Mesenchymal stem cell (in vitro differentiated cells and primary cell): ENCODE measurements at regions not wholly inside any gene's neighbourhood (a gene's known extent, or its start where the extent isn't known, plus 50 kb on each side); places are given as distances from the start of the nearest gene placed in this dataset.

Experiments
- DNase-seq: peaks from one replicate; pipeline ENCODE4 v3.0.0-alpha.2; 2013
- H2AFZ ChIP-seq: one replicate; pipeline ENCODE4 v1.6.1; 2013; ENCODE audit warnings: low read depth, mild to moderate bottlenecking, control low read depth, inconsistent platforms, low read length, moderate library complexity
- H2AK5ac ChIP-seq: 2 replicates; pipeline ENCODE4 v1.6.1; 2013; ENCODE audit warnings: low read length, moderate library complexity, mild to moderate bottlenecking, inconsistent platforms; ENCODE audit not compliant: severe bottlenecking
- H2BK120ac ChIP-seq: one replicate; pipeline ENCODE4 v1.6.1; 2013; ENCODE audit warnings: low read depth, mild to moderate bottlenecking, inconsistent platforms, low read length, moderate library complexity
- H2BK12ac ChIP-seq, 2 experiments: one replicate each; pipeline ENCODE4 v1.6.1; 2013; ENCODE audit warnings: inconsistent platforms in 2 of 2, low read length in 2 of 2, mild to moderate bottlenecking in 2 of 2, moderate library complexity in 2 of 2, control low read depth in 1 of 2
- H2BK15ac ChIP-seq: one replicate; pipeline ENCODE4 v1.6.1; 2013; ENCODE audit warnings: mild to moderate bottlenecking, low read depth, inconsistent platforms; ENCODE audit not compliant: poor library complexity, severe bottlenecking
- H2BK5ac ChIP-seq: 2 replicates; pipeline ENCODE4 v1.6.1; 2013; ENCODE audit warnings: low read depth, mild to moderate bottlenecking, low read length, control low read depth, inconsistent platforms; ENCODE audit not compliant: poor library complexity, severe bottlenecking
- H3K14ac ChIP-seq, 2 experiments: one replicate each; pipeline ENCODE4 v1.6.1; 2013; ENCODE audit warnings: inconsistent platforms in 2 of 2, low read length in 2 of 2, control low read depth in 1 of 2, mild to moderate bottlenecking in 1 of 2, moderate library complexity in 1 of 2
- H3K18ac ChIP-seq, 2 experiments: one replicate each; pipeline ENCODE4 v1.6.1; 2013; ENCODE audit warnings: inconsistent platforms in 2 of 2, low read length in 2 of 2, control low read depth in 1 of 2, low read depth in 1 of 2, mild to moderate bottlenecking in 1 of 2
- H3K23ac ChIP-seq, 2 experiments: one replicate each; pipeline ENCODE4 v1.6.1; 2013; ENCODE audit warnings: inconsistent platforms in 2 of 2, low read length in 2 of 2, mild to moderate bottlenecking in 2 of 2, moderate library complexity in 2 of 2, control low read depth in 1 of 2
- H3K27ac ChIP-seq: 2 replicates; pipeline ENCODE4 v1.5.1; 2013; ENCODE audit warnings: mild to moderate bottlenecking, moderate library complexity, low read length, control low read depth, inconsistent platforms; ENCODE audit not compliant: poor library complexity, severe bottlenecking
- H3K27me3 ChIP-seq, 2 experiments: 2 replicates each; pipeline versions ENCODE4 v1.6.1 to v1.7.0; 2013; ENCODE audit warnings: low read length in 2 of 2, mild to moderate bottlenecking in 2 of 2, moderate library complexity in 2 of 2, control low read depth in 1 of 2, inconsistent platforms in 1 of 2; ENCODE audit not compliant: control insufficient read depth in 1 of 2, insufficient read depth in 1 of 2
- H3K36me3 ChIP-seq, 2 experiments: 2 replicates each; pipeline versions ENCODE4 v1.6.1 to v1.7.0; 2013; ENCODE audit warnings: low read length in 2 of 2, control low read depth in 1 of 2, inconsistent platforms in 1 of 2, low read depth in 1 of 2, mild to moderate bottlenecking in 1 of 2; ENCODE audit not compliant: insufficient read depth in 2 of 2, control insufficient read depth in 1 of 2
- H3K4ac ChIP-seq, 2 experiments: one replicate each; pipeline ENCODE4 v1.6.1; 2013; ENCODE audit warnings: inconsistent platforms in 2 of 2, low read length in 2 of 2, mild to moderate bottlenecking in 2 of 2, moderate library complexity in 2 of 2, control low read depth in 1 of 2, low read depth in 1 of 2
- H3K4me1 ChIP-seq: 2 replicates; pipeline ENCODE4 v1.6.1; 2013; ENCODE audit warnings: low read depth, low read length, control low read depth; ENCODE audit not compliant: control insufficient read depth, insufficient read depth
- H3K4me2 ChIP-seq: 2 replicates; pipeline ENCODE4 v1.6.1; 2013; ENCODE audit warnings: low read length, mild to moderate bottlenecking, inconsistent platforms; ENCODE audit not compliant: poor library complexity, severe bottlenecking
- H3K4me3 ChIP-seq, 2 experiments: 2 replicates each; pipeline versions ENCODE4 v1.5.1 to v1.7.0; 2013; ENCODE audit warnings: low read length in 2 of 2, mild to moderate bottlenecking in 2 of 2, control low read depth in 1 of 2, low read depth in 1 of 2; ENCODE audit not compliant: insufficient read depth in 1 of 2
- H3K79me1 ChIP-seq: replicated peaks from 2 replicates; pipeline ENCODE4 v1.6.1; 2013; ENCODE audit warnings: mild to moderate bottlenecking, control low read depth, low read length, inconsistent platforms; ENCODE audit not compliant: poor library complexity, severe bottlenecking
- H3K9ac ChIP-seq: 2 replicates; pipeline ENCODE4 v1.7.0; 2013; ENCODE audit warnings: mild to moderate bottlenecking, low read length, moderate library complexity
- H3K9me3 ChIP-seq: 2 replicates; pipeline ENCODE4 v1.7.0; 2013; ENCODE audit warnings: mild to moderate bottlenecking, low read length; ENCODE audit not compliant: control insufficient read depth
- H4K8ac ChIP-seq: one replicate; pipeline ENCODE4 v1.6.1; 2013; ENCODE audit warnings: inconsistent platforms, mild to moderate bottlenecking, low read length, moderate library complexity
- H4K91ac ChIP-seq: one replicate; pipeline ENCODE4 v1.6.1; 2013; ENCODE audit warnings: mild to moderate bottlenecking, low read length, inconsistent platforms
- WGBS: methylation state at CpG from one replicate; pipeline ENCODE4 v1.1.7; 2013; ENCODE audit warnings: mixed read lengths; 5-methylcytosine and 5-hydroxymethylcytosine counted together

DNA sequence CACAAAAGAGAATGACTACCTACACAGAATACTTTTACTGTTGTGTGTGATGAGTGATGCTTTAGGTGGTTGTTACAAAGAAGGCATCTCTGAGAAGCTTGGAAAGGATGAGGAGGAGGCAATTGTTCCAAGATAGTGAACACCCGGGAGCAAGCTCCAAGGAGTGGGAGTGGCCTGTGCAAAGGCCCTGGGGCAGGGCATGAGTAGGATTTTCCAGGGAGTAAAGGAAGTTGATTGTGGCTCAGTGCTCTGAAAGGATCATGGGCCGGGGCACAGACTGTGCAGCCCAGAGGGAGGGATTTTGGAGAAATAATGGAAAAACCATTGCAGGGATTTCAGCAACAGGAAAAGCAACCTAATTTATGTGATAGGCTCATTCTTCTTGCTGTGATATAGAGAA lies 264.3 kb downstream of the CDH26 start:
- H3K4me1 ChIP-seq, result no peaks in the 10 kb centered on the region
- WGBS, result 38% methylated on average over 2 of the region's 2 CpGs
- no peak overlapping the region for H2BK12ac ChIP-seq
- H3K18ac ChIP-seq, result no peak overlapping the region
- no peak overlapping the region for H3K4me2 ChIP-seq
- H3K36me3 ChIP-seq, result no peaks in the 10 kb centered on the region
- H2AFZ ChIP-seq, result no peak overlapping the region
- H3K79me1 ChIP-seq, result no peaks in the 10 kb centered on the region
- no peak overlapping the region for H3K4me3 ChIP-seq
- H4K91ac ChIP-seq, result no peak overlapping the region
- no peak overlapping the region for H2BK15ac ChIP-seq
- no peak overlapping the region for H3K23ac ChIP-seq
- no peaks in the 10 kb centered on the region for H3K9me3 ChIP-seq
- no peak overlapping the region for H3K4ac ChIP-seq
- no peak overlapping the region for H2BK5ac ChIP-seq
- H2AK5ac ChIP-seq, result no peak overlapping the region
- no peak overlapping the region for H2BK120ac ChIP-seq
- no peak overlapping the region for H3K27ac ChIP-seq
- no peak overlapping the region for H3K14ac ChIP-seq
- H3K9ac ChIP-seq, result no peak overlapping the region
- no peak for DNase-seq
- no peak overlapping the region for H4K8ac ChIP-seq
- H3K27me3 ChIP-seq, result peaks cover 0 to 22% of the 10 kb centered on the region in 2 experiments

DNA sequence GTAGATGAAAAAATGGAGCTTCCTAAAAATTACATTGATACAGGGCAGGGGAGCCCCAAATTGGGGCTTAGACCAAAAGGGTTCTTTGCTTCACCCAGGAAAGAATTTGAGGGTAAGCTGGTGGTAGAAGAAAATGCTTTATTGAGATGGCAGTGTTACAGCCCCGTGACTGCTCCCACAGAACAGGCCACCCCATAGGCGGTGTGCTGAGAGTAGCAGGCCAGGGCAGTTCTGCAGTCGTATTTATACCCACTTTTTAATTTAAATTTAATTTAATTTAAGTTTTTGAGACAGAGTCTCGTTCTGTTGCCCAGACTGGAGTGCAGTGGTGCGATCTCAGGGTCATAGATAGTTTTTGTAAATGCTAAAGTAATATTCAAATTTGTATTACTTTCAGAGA lies 265.0 kb downstream of the CDH26 start:
- Histone ChIP-seq H2BK5ac (no peak overlapping the region), H2AK5ac (no peak overlapping the region), H2BK120ac (no peak overlapping the region), H3K23ac (no peak overlapping the region), H3K4me1 (no peaks in the 10 kb centered on the region), H3K4me2 (no peak overlapping the region), H2BK15ac (no peak overlapping the region), H3K27me3 (peaks cover 0 to 22% of the 10 kb centered on the region in 2 experiments), H3K9ac (no peak overlapping the region), H4K8ac (no peak overlapping the region), H3K4ac (no peak overlapping the region), H3K27ac (no peak overlapping the region), H3K36me3 (no peaks in the 10 kb centered on the region), H4K91ac (no peak overlapping the region), H3K9me3 (no peaks in the 10 kb centered on the region), H2AFZ (no peak overlapping the region), H3K4me3 (no peak overlapping the region), H3K14ac (no peak overlapping the region), H3K18ac (no peak overlapping the region), H3K79me1 (no peaks in the 10 kb centered on the region), H2BK12ac (no peak overlapping the region)
- DNase-seq, result no peak
- WGBS, result no CpG with 5 or more reads among the region's 5 CpGs

DNA sequence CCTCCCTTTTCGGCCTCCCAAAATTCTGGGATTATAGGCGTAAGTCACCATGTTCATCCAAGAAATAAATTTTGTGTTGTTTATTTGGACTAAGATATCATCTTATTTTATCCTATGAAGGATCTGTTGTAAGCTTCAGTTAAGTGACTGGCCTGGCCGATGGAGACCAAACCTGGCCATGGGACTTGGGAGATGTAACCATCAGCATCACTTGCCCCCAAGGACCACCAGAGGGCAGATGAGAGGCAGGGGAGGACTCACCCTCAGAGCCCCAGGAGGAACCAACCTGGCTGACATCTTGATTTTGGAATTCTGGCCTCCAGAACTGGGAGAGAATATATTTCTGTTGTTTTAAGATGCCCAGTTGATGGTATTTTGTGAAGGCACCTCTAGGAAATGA lies 266.7 kb downstream of the CDH26 start:
- 100% methylated on average over 1 of the region's 3 CpGs for WGBS
- no peak overlapping the region for H3K18ac ChIP-seq

DNA sequence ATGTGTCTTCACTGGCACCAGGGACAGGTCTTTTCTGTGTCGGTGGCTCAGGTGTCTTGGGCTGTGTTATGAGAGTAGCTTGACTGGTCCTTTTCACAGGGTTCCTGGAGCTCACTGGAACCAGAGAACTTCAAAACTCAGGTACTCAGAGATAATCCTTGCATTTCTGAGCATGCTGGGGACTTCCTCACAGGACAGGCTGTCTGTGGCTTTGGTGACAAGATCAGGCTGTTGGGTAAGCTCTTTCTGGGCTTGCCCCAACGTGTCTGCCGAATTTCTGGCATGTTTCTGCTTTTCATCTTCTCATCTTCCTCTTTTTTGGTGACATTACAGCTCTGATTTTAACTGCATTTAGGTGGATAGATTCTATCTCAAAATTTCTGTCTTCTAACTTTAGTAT lies 270.0 kb downstream of the CDH26 start:
- Histone ChIP-seq H3K9ac (no peak overlapping the region), H4K91ac (no peak overlapping the region)

More for the DNA sequence above, 266.7 kb downstream of the CDH26 start:
- H3K4me1 ChIP-seq, result no peaks in the 10 kb centered on the region
- no peak overlapping the region for H2AK5ac ChIP-seq
- no peak overlapping the region for H2BK12ac ChIP-seq
- no peaks in the 10 kb centered on the region for H3K36me3 ChIP-seq
- peaks cover 0 to 15% of the 10 kb centered on the region in 2 experiments for H3K27me3 ChIP-seq
- no peaks in the 10 kb centered on the region for H3K79me1 ChIP-seq
- H3K9ac ChIP-seq, result no peak overlapping the region
- H2BK120ac ChIP-seq, result no peak overlapping the region
- no peaks in the 10 kb centered on the region for H3K9me3 ChIP-seq
- H4K8ac ChIP-seq, result no peak overlapping the region
- H3K14ac ChIP-seq, result no peak overlapping the region
- no peak overlapping the region for H3K4me3 ChIP-seq
- H3K4me2 ChIP-seq, result no peak overlapping the region
- no peak overlapping the region for H3K27ac ChIP-seq
- H2BK5ac ChIP-seq, result no peak overlapping the region
- H2BK15ac ChIP-seq, result no peak overlapping the region
- H4K91ac ChIP-seq, result no peak overlapping the region
- DNase-seq, result no peak
- no peak overlapping the region for H3K4ac ChIP-seq
- H3K23ac ChIP-seq, result no peak overlapping the region
- no peak overlapping the region for H2AFZ ChIP-seq

More for the DNA sequence above, 270.0 kb downstream of the CDH26 start:
- Histone ChIP-seq H3K27me3 (no peaks in the 10 kb centered on the region), H3K4ac (no peak overlapping the region), H2AK5ac (no peak overlapping the region), H3K4me1 (no peaks in the 10 kb centered on the region), H3K18ac (no peak overlapping the region), H3K4me3 (no peak overlapping the region), H3K79me1 (no peaks in the 10 kb centered on the region), H2BK120ac (no peak overlapping the region), H3K36me3 (no peaks in the 10 kb centered on the region), H2BK12ac (no peak overlapping the region), H3K14ac (no peak overlapping the region), H3K4me2 (no peak overlapping the region), H2AFZ (no peak overlapping the region), H2BK15ac (no peak overlapping the region), H2BK5ac (no peak overlapping the region), H3K27ac (no peak overlapping the region), H4K8ac (no peak overlapping the region), H3K9me3 (no peaks in the 10 kb centered on the region), H3K23ac (no peak overlapping the region)
- WGBS, result 88% methylated on average over 2 of the region's 3 CpGs
- no peak for DNase-seq
